Esophagus muscularis mucosa (tissue), 4 donors: ENCODE measurements at regions not wholly inside any gene's neighbourhood (a gene's known extent, or its start where the extent isn't known, plus 50 kb on each side); places are given as distances from the start of the nearest gene placed in this dataset.

ENCODE experiments used
- CTCF ChIP-seq, 3 experiments: fragments of 200-600 bp in 2 of 3; fragments of 450-650 bp in 1 of 3; sonication (generic) in 2 of 3; IDR thresholded peaks; one replicate each; pipeline ENCODE4 v1.5.1; 2017 to 2019; ENCODE audit warnings: antibody characterized with exemption in 3 of 3, mild to moderate bottlenecking in 2 of 3, moderate library complexity in 1 of 3
- EP300 ChIP-seq: sonication (generic); formaldehyde crosslinking; IDR thresholded peaks from one replicate; pipeline ENCODE4 v1.6.1; 2017; ENCODE audit warnings: antibody characterized with exemption
- POLR2A ChIP-seq: fragments of 450-650 bp; IDR thresholded peaks from one replicate; pipeline ENCODE4 v1.6.1; 2017; ENCODE audit warnings: antibody characterized with exemption, moderate library complexity, mild to moderate bottlenecking, low read depth
- POLR2AphosphoS5 ChIP-seq, 2 donors: sonication (generic); formaldehyde crosslinking; IDR thresholded peaks; one replicate each; pipeline ENCODE4 v1.6.1; 2017; ENCODE audit warnings: antibody characterized with exemption in 2 of 2

GRCh38 chr7:98702021-98702420 is 84.9 kb downstream of the NPTX2 start:
- TF ChIP-seq CTCF (IDR thresholded peaks at IDR 0.05) (no peak), POLR2A (no peak), POLR2AphosphoS5 (IDR thresholded peaks at IDR 0.05) (no peak), EP300 (no peak)
